Brain microvascular endothelial cell (primary cell): ENCODE measurements at regions not wholly inside any gene's neighbourhood (a gene's known extent, or its start where the extent isn't known, plus 50 kb on each side); places are given as distances from the start of the nearest gene placed in this dataset.

Experiments used
- DNase-seq: peaks from one replicate; pipeline ENCODE4 v3.0.0-alpha.2; 2020
- H3K27ac ChIP-seq: fragments of 250-450 bp; sonication (Bioruptor Pico); 2 replicates; pipeline ENCODE4 v1.5.1; 2020; ENCODE audit warnings: mild to moderate bottlenecking, moderate library complexity
- H3K27me3 ChIP-seq: fragments of 250-450 bp; sonication (Bioruptor Pico); replicated peaks from 2 replicates; pipeline ENCODE4 v1.5.1; 2020; ENCODE audit warnings: mild to moderate bottlenecking
- H3K36me3 ChIP-seq: fragments of 250-450 bp; sonication (Bioruptor Pico); replicated peaks from 2 replicates; pipeline ENCODE4 v1.5.1; 2020; ENCODE audit warnings: mild to moderate bottlenecking
- H3K4me3 ChIP-seq: 2 replicates; pipeline ENCODE4 v1.5.1; 2011; ENCODE audit warnings: low read depth, mild to moderate bottlenecking, control low read depth, low read length, moderate library complexity
- CTCF ChIP-seq: IDR thresholded peaks from 2 replicates; pipeline ENCODE4 v1.5.1; 2011; ENCODE audit warnings: low read depth, mild to moderate bottlenecking, moderate library complexity, low read length, control low read depth, inconsistent platforms; ENCODE audit errors: missing control alignments
- in situ Hi-C: cut with HindIII; loops from 2 replicates; pipeline ENCODE4 v1.10.0; 2017; ENCODE audit warnings: low sequenced_read_pairs, low pct_ligation_motif_present

GRCh38 chr5:56549096-56549886, 266.1 kb upstream of the MAP3K1 start:
- no peak for TF ChIP-seq CTCF

GRCh38 chr5:56545016-56545415, 270.3 kb upstream of the MAP3K1 start:
- DNase-seq, result no peak
- H3K4me3 ChIP-seq, result no peak overlapping the region
- no peak for TF ChIP-seq CTCF
- H3K27ac ChIP-seq, result no peak overlapping the region
- H3K36me3 ChIP-seq, result no peaks in the 10 kb centered on the region
- no peaks in the 10 kb centered on the region for H3K27me3 ChIP-seq
- in situ Hi-C loops, result no loop called here

More at GRCh38 chr5:56549096-56549886, 266.1 kb upstream of the MAP3K1 start:
- Histone ChIP-seq H3K36me3 (no peaks in the 10 kb centered on the region), H3K27me3 (no peaks in the 10 kb centered on the region), H3K27ac (no peak overlapping the region), H3K4me3 (no peak overlapping the region)
- DNase-seq, result no peak
- in situ Hi-C loops, result no loop called here

- no peak overlapping the region for H3K4me3 ChIP-seq
- DNase-seq, result peak; percentile 19
- no peaks in the 10 kb centered on the region for H3K36me3 ChIP-seq
- no peak overlapping the region for H3K27ac ChIP-seq
- TF ChIP-seq CTCF, result no peak
- in situ Hi-C loops, result no loop called here
- no peaks in the 10 kb centered on the region for H3K27me3 ChIP-seq
These were observed 271.6 kb upstream of the MAP3K1 start for GRCh38 chr5:56543441-56544388.

GRCh38 chr5:56540266-56540665, 275.1 kb upstream of the MAP3K1 start:
- in situ Hi-C loops, result no loop called here
- Histone ChIP-seq H3K27ac (no peak overlapping the region), H3K36me3 (no peaks in the 10 kb centered on the region), H3K27me3 (no peaks in the 10 kb centered on the region), H3K4me3 (no peak overlapping the region)
- no peak for DNase-seq
- TF ChIP-seq CTCF, result no peak

GRCh38 chr5:56538580-56538979, 276.8 kb upstream of the MAP3K1 start:
- in situ Hi-C loops, result no loop called here
- DNase-seq, result no peak
- no peak for TF ChIP-seq CTCF
- Histone ChIP-seq H3K27ac (no peak overlapping the region), H3K36me3 (no peaks in the 10 kb centered on the region), H3K27me3 (no peaks in the 10 kb centered on the region), H3K4me3 (no peak overlapping the region)
